Pancreas (tissue), 10 donors: ENCODE measurements at regions not wholly inside any gene's neighbourhood (a gene's known extent, or its start where the extent isn't known, plus 50 kb on each side); places are given as distances from the start of the nearest gene placed in this dataset.

ENCODE experiments used
- ATAC-seq, 4 donors: fragments of 200-7000 bp; cut with Tn5 transposase; one replicate each; pipeline versions ENCODE4 v1.8.0 to v1.9.1; 2020; ENCODE audit warnings: mild to moderate bottlenecking in 4 of 4, moderate library complexity in 4 of 4
- DNase-seq, 6 donors: peaks; one replicate each; pipeline ENCODE4 v3.0.0-alpha.2; 2020
- FAIRE-seq: peaks from 2 replicates; lab custom pipeline; 2012; peaks lifted over from hg19 to GRCh38; lab: Jason Lieb, UNC
- H3K27ac ChIP-seq, 4 donors: fragments of 200-600 bp; sonication (generic); 1 replicate in 3 of 4; 2 replicates in 1 of 4; pipeline versions ENCODE4 v1.5.0 to v1.8.0; 2020
- H3K27me3 ChIP-seq, 4 donors: fragments of 200-600 bp; one replicate each; pipeline ENCODE4 v1.8.0; 2021
- H3K36me3 ChIP-seq, 3 donors: fragments of 200-600 bp; sonication (generic) in 1 of 3; one replicate each; pipeline versions ENCODE4 v1.5.0 to v1.8.0; 2020 to 2021
- H3K4me1 ChIP-seq, 3 donors: fragments of 200-600 bp; one replicate each; pipeline ENCODE4 v1.8.0; 2021
- H3K4me3 ChIP-seq, 4 donors: fragments of 200-600 bp; sonication (generic) in 2 of 4; one replicate each; pipeline versions ENCODE4 v1.5.0 to v1.8.0; 2020 to 2021
- H3K9me3 ChIP-seq, 4 donors: fragments of 200-600 bp; one replicate each; pipeline ENCODE4 v1.8.0; 2021
- WGBS, 2 donors: extraction: QIAGEN DNeasy Blood & Tissue Kit; methylation state at CpG; one replicate each; pipeline ENCODE4 v1.1.7; 2013; 5-methylcytosine and 5-hydroxymethylcytosine counted together
- intact Hi-C, 3 donors: fragments of 100-400 bp; cut with DNase I; formaldehyde crosslinking; loops; one replicate each; pipeline versions ENCODE4 v1.11.1 to v1.14.2; 2022
- TF ChIP-seq, protein P1 (sequence below), 4 donors: fragments of 200-600 bp; sonication (generic) in 3 of 4; IDR thresholded peaks; one replicate each; pipeline versions ENCODE4 v1.5.0 to v1.8.0; 2021; ENCODE audit warnings: antibody characterized with exemption in 4 of 4
- donor health status: healthy with polysubstance abuse.
- donor health status: DM: no; HTN: no; CAD: no; lungs with moderate emphysema.
- donor health status: DM: no; HTN: no; CAD: no.
- donor health status: control.
- donor health status: control.
- donor health status: Bipolar disorder and iron deficiency.
- donor health status: DM: yes; HTN: yes; CAD: no.
- donor health status: DM: no; HTN: no; CAD: no.
- donor health status: DM: no; HTN: no; CAD: no.
- donor health status: DM: yes; HTN: yes; CAD: no.

GRCh38 chr3:25967385-25967784, 177.5 kb downstream of the OXSM start:
- intact Hi-C loops, result no loop called here
- WGBS, 2 donors, result 69 to 71% methylated on average over 5 of the region's 5 CpGs

DNA sequence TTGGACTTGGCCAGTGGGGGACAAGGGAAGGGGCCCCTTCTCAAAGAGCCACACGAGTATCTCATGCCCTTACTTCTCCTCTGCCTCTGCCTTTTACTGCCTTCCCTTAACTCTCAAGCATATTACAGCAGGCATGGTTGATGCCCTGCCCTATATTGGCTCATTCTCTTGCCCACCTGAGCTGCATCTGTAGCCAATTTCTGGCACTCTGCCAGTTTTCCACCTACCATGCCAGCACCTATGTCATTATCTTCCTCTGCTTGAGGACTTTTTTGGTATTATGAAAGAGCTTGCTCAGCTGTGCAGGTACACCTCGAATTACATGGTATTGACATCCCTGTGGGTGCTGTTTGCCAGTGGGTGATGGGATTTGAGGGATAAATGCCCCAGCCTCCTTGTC, 181.8 kb downstream of the OXSM start:
- H3K27ac ChIP-seq, result no peak overlapping the region
- intact Hi-C loops, result no loop called here
- DNase-seq, result no peak
- ATAC-seq, result no peak
- H3K9me3 ChIP-seq, result no peaks in the 10 kb centered on the region
- TF ChIP-seq, protein P1, sequence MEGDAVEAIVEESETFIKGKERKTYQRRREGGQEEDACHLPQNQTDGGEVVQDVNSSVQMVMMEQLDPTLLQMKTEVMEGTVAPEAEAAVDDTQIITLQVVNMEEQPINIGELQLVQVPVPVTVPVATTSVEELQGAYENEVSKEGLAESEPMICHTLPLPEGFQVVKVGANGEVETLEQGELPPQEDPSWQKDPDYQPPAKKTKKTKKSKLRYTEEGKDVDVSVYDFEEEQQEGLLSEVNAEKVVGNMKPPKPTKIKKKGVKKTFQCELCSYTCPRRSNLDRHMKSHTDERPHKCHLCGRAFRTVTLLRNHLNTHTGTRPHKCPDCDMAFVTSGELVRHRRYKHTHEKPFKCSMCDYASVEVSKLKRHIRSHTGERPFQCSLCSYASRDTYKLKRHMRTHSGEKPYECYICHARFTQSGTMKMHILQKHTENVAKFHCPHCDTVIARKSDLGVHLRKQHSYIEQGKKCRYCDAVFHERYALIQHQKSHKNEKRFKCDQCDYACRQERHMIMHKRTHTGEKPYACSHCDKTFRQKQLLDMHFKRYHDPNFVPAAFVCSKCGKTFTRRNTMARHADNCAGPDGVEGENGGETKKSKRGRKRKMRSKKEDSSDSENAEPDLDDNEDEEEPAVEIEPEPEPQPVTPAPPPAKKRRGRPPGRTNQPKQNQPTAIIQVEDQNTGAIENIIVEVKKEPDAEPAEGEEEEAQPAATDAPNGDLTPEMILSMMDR (IDR thresholded peaks at IDR 0.05), result no peak
- WGBS, 2 donors, result 49 to 52% methylated on average over 2 of the region's 2 CpGs
- FAIRE-seq, result no peak
- no peaks in the 10 kb centered on the region for H3K36me3 ChIP-seq
- H3K4me1 ChIP-seq, result no peaks in the 10 kb centered on the region
- H3K4me3 ChIP-seq, result no peak overlapping the region
- H3K27me3 ChIP-seq, result no peaks in the 10 kb centered on the region

More at GRCh38 chr3:25967385-25967784, 177.5 kb downstream of the OXSM start:
- no peaks in the 10 kb centered on the region for H3K36me3 ChIP-seq
- no peak overlapping the region for H3K27ac ChIP-seq
- no peaks in the 10 kb centered on the region for H3K27me3 ChIP-seq
- DNase-seq, result no peak
- no peaks in the 10 kb centered on the region for H3K4me1 ChIP-seq
- H3K4me3 ChIP-seq, result no peak overlapping the region
- FAIRE-seq, result no peak
- no peak for ATAC-seq
- no peaks in the 10 kb centered on the region for H3K9me3 ChIP-seq
- TF ChIP-seq, protein P1 (IDR thresholded peaks at IDR 0.05), result no peak

DNA sequence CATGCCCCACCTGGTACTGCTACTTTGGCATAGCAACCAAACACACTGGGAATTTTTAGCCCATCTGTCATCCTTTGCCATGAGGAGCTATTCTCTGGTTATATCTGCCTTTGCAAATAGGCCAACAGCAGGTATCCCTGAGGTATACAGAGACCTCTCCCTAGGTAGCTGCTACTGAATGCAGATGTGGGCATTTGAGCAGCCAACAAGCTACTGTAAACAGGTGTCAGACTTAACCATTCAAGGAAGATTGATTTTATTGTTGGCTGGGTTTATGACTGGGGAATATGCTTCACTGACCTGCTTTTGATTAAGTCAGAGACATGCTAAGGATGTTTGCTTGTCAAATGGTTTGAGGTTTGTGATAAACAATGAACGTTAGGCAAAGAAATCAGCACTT, 183.2 kb downstream of the OXSM start:
- H3K4me3 ChIP-seq, result no peak overlapping the region
- intact Hi-C loops, result no loop called here
- ATAC-seq (no peak), DNase-seq (no peak), FAIRE-seq (no peak)
- WGBS, 2 donors, result 13 to 14% methylated on average over 1 of the region's 1 CpG
- TF ChIP-seq, protein P1 (IDR thresholded peaks at IDR 0.05), result no peak
- no peaks in the 10 kb centered on the region for H3K9me3 ChIP-seq
- no peaks in the 10 kb centered on the region for H3K4me1 ChIP-seq
- no peak overlapping the region for H3K27ac ChIP-seq
- H3K27me3 ChIP-seq, result no peaks in the 10 kb centered on the region
- no peaks in the 10 kb centered on the region for H3K36me3 ChIP-seq

DNA sequence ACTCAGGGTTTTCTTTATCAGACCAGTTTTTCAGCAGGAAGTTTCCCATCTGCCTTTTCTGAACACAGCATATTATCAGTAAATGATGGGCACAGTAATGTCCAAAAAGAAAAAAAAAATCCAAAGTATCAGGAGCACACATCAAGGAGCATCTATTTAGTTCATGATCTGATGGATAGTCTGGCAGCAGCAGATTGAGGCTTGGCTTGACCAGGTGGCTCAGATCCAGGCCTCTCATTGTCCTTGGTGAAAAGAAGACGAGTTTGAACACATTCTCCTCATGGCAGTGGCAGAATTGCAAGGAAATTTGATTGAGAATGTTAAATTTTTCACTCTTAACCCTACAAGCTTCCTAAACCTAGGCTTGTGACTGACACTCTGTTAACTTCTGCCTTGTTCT, 192.9 kb downstream of the OXSM start:
- Histone ChIP-seq H3K4me1 (no peaks in the 10 kb centered on the region), H3K27ac (no peak overlapping the region), H3K9me3 (no peaks in the 10 kb centered on the region), H3K27me3 (no peaks in the 10 kb centered on the region), H3K36me3 (no peaks in the 10 kb centered on the region), H3K4me3 (no peak overlapping the region)
- ATAC-seq (no peak), FAIRE-seq (no peak), DNase-seq (no peak)
- WGBS, 2 donors, result 24 to 33% methylated on average over 1 of the region's 1 CpG
- TF ChIP-seq, protein P1 (IDR thresholded peaks at IDR 0.05), result no peak
- intact Hi-C loops, result no loop called here

GRCh38 chr3:25985621-25986020, 195.7 kb downstream of the OXSM start:
- TF ChIP-seq, protein P1 (IDR thresholded peaks at IDR 0.05), result no peak
- H3K27me3 ChIP-seq, result no peaks in the 10 kb centered on the region
- WGBS, 2 donors, result 86 to 91% methylated on average over 1 of the region's 1 CpG
- H3K9me3 ChIP-seq, result no peaks in the 10 kb centered on the region
- intact Hi-C loops, result no loop called here
- no peak overlapping the region for H3K4me3 ChIP-seq
- no peak for ATAC-seq
- no peak for FAIRE-seq
- H3K27ac ChIP-seq, result no peak overlapping the region
- H3K4me1 ChIP-seq, result no peaks in the 10 kb centered on the region
- no peak for DNase-seq
- no peaks in the 10 kb centered on the region for H3K36me3 ChIP-seq
